Mucosa of descending colon (tissue), 3 donors: ENCODE measurements at regions not wholly inside any gene's neighbourhood (a gene's known extent, or its start where the extent isn't known, plus 50 kb on each side); places are given as distances from the start of the nearest gene placed in this dataset.

Experiments
- ATAC-seq: fragments of 200-7000 bp; cut with Tn5 transposase; one replicate; pipeline ENCODE4 v1.9.1; 2020; ENCODE audit warnings: mild to moderate bottlenecking, moderate library complexity
- DNase-seq, 3 donors: peaks; one replicate each; pipeline ENCODE4 v3.0.0-alpha.2; 2020
- H3K36me3 ChIP-seq: fragments of 200-600 bp; one replicate; pipeline ENCODE4 v1.8.0; 2021; ENCODE audit warnings: low read depth, mild to moderate bottlenecking
- H3K4me1 ChIP-seq: fragments of 200-600 bp; one replicate; pipeline ENCODE4 v1.8.0; 2021; ENCODE audit warnings: low read depth, mild to moderate bottlenecking
- H3K4me3 ChIP-seq: fragments of 200-600 bp; one replicate; pipeline ENCODE4 v1.8.0; 2021; ENCODE audit warnings: mild to moderate bottlenecking
- H3K9me3 ChIP-seq: fragments of 200-600 bp; one replicate; pipeline ENCODE4 v1.8.0; 2021; ENCODE audit warnings: mild to moderate bottlenecking
- CTCF ChIP-seq: fragments of 200-600 bp; IDR thresholded peaks from one replicate; pipeline ENCODE4 v1.8.0; 2022; ENCODE audit warnings: antibody characterized with exemption, mild to moderate bottlenecking
- intact Hi-C, 2 donors: fragments of 100-400 bp; cut with DNase I in 1 of 2; cut with micrococcal nuclease in 1 of 2; formaldehyde crosslinking; loops; one replicate each; pipeline versions ENCODE4 v1.11.0 to v1.11.1; 2022; cut with DNase I, micrococcal nuclease
- donor health status: DM: no; HTN: no; CAD: no; lungs with moderate emphysema.
- donor health status: DM: no; HTN: no; CAD: no.
- donor health status: DM: no; HTN: yes; CAD: no.

- no peak for TF ChIP-seq CTCF
- DNase-seq: no peak
- Histone ChIP-seq H3K9me3 (no peaks in the 10 kb centered on the region), H3K4me1 (no peaks in the 10 kb centered on the region), H3K36me3 (no peaks in the 10 kb centered on the region), H3K4me3 (no peak overlapping the region)
- intact Hi-C loops: no loop called here
- peak; percentile 24 for ATAC-seq
Measured at GRCh38 chr20:57921676-57922075, 211.9 kb upstream of the PMEPA1 start.

GRCh38 chr20:57920971-57921370 lies 211.2 kb upstream of the PMEPA1 start:
- no peaks in the 10 kb centered on the region for H3K36me3 ChIP-seq
- DNase-seq (no peak), ATAC-seq (no peak)
- H3K4me3 ChIP-seq: no peak overlapping the region
- TF ChIP-seq CTCF: no peak
- H3K9me3 ChIP-seq: no peaks in the 10 kb centered on the region
- H3K4me1 ChIP-seq: no peaks in the 10 kb centered on the region
- intact Hi-C loops: no loop called here

GRCh38 chr20:57919049-57919448 lies 209.2 kb upstream of the PMEPA1 start:
- no peak for TF ChIP-seq CTCF
- peak in 2 of 3 donors; percentile 54 to 63 for DNase-seq
- no peaks in the 10 kb centered on the region for H3K4me1 ChIP-seq
- no peaks in the 10 kb centered on the region for H3K9me3 ChIP-seq
- no peak overlapping the region for H3K4me3 ChIP-seq
- ATAC-seq: peak; percentile 93
- no peaks in the 10 kb centered on the region for H3K36me3 ChIP-seq
- intact Hi-C loops: no loop called here

GRCh38 chr20:57918551-57918950 lies 208.7 kb upstream of the PMEPA1 start:
- ATAC-seq (peak; percentile 54), DNase-seq (no peak)
- intact Hi-C loops: no loop called here
- Histone ChIP-seq H3K4me1 (no peaks in the 10 kb centered on the region), H3K36me3 (no peaks in the 10 kb centered on the region), H3K4me3 (no peak overlapping the region), H3K9me3 (no peaks in the 10 kb centered on the region)
- no peak for TF ChIP-seq CTCF

- TF ChIP-seq CTCF: no peak
- Histone ChIP-seq H3K4me1 (no peaks in the 10 kb centered on the region), H3K36me3 (no peaks in the 10 kb centered on the region), H3K4me3 (no peak overlapping the region), H3K9me3 (no peaks in the 10 kb centered on the region)
- no peak for DNase-seq
- intact Hi-C loops: no loop called here
- no peak for ATAC-seq
Measured at GRCh38 chr20:57914205-57914604, 204.4 kb upstream of the PMEPA1 start.

- DNase-seq (no peak), ATAC-seq (no peak)
- no peak for TF ChIP-seq CTCF
- Histone ChIP-seq H3K4me1 (no peaks in the 10 kb centered on the region), H3K4me3 (no peak overlapping the region), H3K36me3 (no peaks in the 10 kb centered on the region), H3K9me3 (no peaks in the 10 kb centered on the region)
- intact Hi-C loops: no loop called here
Measured at GRCh38 chr20:57913156-57913930, 203.5 kb upstream of the PMEPA1 start.
